K562 (cell line): ENCODE measurements at regions not wholly inside any gene's neighbourhood (a gene's known extent, or its start where the extent isn't known, plus 50 kb on each side); places are given as distances from the start of the nearest gene placed in this dataset.

Experiments
- HMG20B ChIP-seq: fragments of 250-450 bp; sonication (Bioruptor Pico); IDR thresholded peaks from 2 replicates; pipeline ENCODE4 v1.5.0; 2021; ENCODE audit warnings: mild to moderate bottlenecking
- LCOR ChIP-seq: sonication (generic); formaldehyde crosslinking; IDR thresholded peaks from 2 replicates; pipeline ENCODE4 v1.8.0; 2022; ENCODE audit warnings: mild to moderate bottlenecking, missing genetic modification reagents
- NFIC ChIP-seq: fragments of 450-650 bp; IDR thresholded peaks from 2 replicates; pipeline ENCODE4 v1.6.1; 2017; ENCODE audit warnings: mild to moderate bottlenecking, inconsistent platforms
- NONO ChIP-seq, 2 experiments: fragments of 200-400 bp in 1 of 2; fragments of 450-650 bp in 1 of 2; formaldehyde crosslinking in 1 of 2; IDR thresholded peaks; 2 replicates each; pipeline ENCODE4 v1.6.1; 2017; ENCODE audit warnings: low read depth in 2 of 2, mild to moderate bottlenecking in 2 of 2, moderate library complexity in 2 of 2, low read length in 1 of 2
- PHF20 ChIP-seq: fragments of 450-650 bp; IDR thresholded peaks from 2 replicates; pipeline ENCODE4 v1.6.1; 2018; ENCODE audit not compliant: partially characterized antibody
- PTTG1 ChIP-seq: fragments of 450-650 bp; IDR thresholded peaks from 2 replicates; pipeline ENCODE4 v1.6.1; 2016; ENCODE audit warnings: low read depth, mild to moderate bottlenecking, missing genetic modification characterization, missing compliant biosample characterization
- ZBTB7A ChIP-seq: IDR thresholded peaks from 2 replicates; pipeline ENCODE4 v1.6.1; 2011; ENCODE audit warnings: low read depth, mild to moderate bottlenecking, low read length, moderate library complexity, borderline replicate concordance; ENCODE audit not compliant: control insufficient read depth
- TF ChIP-seq, protein P1 (sequence below): fragments of 250-450 bp; sonication (Bioruptor Pico); IDR thresholded peaks from 2 replicates; pipeline ENCODE4 v1.4.0; 2020
- TF ChIP-seq, protein P2 (sequence below): sonication (generic); formaldehyde crosslinking; IDR thresholded peaks from 2 replicates; pipeline ENCODE4 v1.8.0; 2022; ENCODE audit warnings: mild to moderate bottlenecking, missing genetic modification reagents, borderline replicate concordance

DNA sequence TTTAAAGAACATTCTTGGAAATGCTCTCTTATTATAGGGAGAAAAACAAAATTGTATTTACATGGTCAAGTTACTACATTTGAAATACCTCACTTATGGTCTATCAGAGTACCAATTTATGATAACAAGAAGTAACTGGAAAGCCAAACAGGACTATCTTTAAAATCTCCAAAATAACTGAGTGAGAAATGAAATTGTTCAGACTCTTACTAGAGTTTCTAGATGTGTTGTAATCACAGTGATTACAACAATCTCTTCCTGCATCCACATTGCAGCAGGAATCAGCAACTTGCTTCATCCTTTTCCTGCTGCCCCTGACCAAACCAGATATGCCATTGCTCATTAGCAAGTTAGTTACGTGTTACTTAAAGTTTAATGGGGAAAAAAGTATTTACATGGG lies 245.2 kb upstream of the SMIM31 start (continued):
- TF ChIP-seq, protein P1, sequence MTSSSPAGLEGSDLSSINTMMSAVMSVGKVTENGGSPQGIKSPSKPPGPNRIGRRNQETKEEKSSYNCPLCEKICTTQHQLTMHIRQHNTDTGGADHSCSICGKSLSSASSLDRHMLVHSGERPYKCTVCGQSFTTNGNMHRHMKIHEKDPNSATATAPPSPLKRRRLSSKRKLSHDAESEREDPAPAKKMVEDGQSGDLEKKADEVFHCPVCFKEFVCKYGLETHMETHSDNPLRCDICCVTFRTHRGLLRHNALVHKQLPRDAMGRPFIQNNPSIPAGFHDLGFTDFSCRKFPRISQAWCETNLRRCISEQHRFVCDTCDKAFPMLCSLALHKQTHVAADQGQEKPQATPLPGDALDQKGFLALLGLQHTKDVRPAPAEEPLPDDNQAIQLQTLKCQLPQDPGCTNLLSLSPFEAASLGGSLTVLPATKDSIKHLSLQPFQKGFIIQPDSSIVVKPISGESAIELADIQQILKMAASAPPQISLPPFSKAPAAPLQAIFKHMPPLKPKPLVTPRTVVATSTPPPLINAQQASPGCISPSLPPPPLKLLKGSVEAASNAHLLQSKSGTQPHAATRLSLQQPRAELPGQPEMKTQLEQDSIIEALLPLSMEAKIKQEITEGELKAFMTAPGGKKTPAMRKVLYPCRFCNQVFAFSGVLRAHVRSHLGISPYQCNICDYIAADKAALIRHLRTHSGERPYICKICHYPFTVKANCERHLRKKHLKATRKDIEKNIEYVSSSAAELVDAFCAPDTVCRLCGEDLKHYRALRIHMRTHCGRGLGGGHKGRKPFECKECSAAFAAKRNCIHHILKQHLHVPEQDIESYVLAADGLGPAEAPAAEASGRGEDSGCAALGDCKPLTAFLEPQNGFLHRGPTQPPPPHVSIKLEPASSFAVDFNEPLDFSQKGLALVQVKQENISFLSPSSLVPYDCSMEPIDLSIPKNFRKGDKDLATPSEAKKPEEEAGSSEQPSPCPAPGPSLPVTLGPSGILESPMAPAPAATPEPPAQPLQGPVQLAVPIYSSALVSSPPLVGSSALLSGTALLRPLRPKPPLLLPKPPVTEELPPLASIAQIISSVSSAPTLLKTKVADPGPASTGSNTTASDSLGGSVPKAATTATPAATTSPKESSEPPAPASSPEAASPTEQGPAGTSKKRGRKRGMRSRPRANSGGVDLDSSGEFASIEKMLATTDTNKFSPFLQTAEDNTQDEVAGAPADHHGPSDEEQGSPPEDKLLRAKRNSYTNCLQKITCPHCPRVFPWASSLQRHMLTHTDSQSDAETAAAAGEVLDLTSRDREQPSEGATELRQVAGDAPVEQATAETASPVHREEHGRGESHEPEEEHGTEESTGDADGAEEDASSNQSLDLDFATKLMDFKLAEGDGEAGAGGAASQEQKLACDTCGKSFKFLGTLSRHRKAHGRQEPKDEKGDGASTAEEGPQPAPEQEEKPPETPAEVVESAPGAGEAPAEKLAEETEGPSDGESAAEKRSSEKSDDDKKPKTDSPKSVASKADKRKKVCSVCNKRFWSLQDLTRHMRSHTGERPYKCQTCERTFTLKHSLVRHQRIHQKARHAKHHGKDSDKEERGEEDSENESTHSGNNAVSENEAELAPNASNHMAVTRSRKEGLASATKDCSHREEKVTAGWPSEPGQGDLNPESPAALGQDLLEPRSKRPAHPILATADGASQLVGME (CRISPR knock-in tag), result no peak
- no peak for TF ChIP-seq HMG20B (CRISPR knock-in tag)
- no peak for TF ChIP-seq NONO (IDR thresholded peaks at IDR 0.05; ENCODE audit: low read depth in 2 of 2, low read length in 1 of 2)
- TF ChIP-seq NFIC, result no peak
- TF ChIP-seq ZBTB7A, result no peak
- TF ChIP-seq PHF20, result no peak
- no peak for TF ChIP-seq PTTG1
- no peak for TF ChIP-seq LCOR (CRISPR knock-in tag)
- TF ChIP-seq, protein P2, sequence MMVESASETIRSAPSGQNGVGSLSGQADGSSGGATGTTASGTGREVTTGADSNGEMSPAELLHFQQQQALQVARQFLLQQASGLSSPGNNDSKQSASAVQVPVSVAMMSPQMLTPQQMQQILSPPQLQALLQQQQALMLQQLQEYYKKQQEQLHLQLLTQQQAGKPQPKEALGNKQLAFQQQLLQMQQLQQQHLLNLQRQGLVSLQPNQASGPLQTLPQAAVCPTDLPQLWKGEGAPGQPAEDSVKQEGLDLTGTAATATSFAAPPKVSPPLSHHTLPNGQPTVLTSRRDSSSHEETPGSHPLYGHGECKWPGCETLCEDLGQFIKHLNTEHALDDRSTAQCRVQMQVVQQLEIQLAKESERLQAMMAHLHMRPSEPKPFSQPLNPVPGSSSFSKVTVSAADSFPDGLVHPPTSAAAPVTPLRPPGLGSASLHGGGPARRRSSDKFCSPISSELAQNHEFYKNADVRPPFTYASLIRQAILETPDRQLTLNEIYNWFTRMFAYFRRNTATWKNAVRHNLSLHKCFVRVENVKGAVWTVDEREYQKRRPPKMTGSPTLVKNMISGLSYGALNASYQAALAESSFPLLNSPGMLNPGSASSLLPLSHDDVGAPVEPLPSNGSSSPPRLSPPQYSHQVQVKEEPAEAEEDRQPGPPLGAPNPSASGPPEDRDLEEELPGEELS (CRISPR knock-in tag), result no peak
